NCI-H460 (cell line): ENCODE measurements at regions not wholly inside any gene's neighbourhood (a gene's known extent, or its start where the extent isn't known, plus 50 kb on each side); places are given as distances from the start of the nearest gene placed in this dataset.
A peak's percentile ranks its signal among the peaks of the same experiment; 100 is the strongest.
"Not testable (repeated sequence)": the region's sequence is repeated elsewhere in the genome, so short reads cannot be mapped to it uniquely, and the experiment has no call there.

Source experiments
- DNase-seq: peaks from one replicate; pipeline ENCODE4 v3.0.0-alpha.2; 2016; ENCODE audit warnings: low read depth; ENCODE audit errors: extremely low read depth

DNA sequence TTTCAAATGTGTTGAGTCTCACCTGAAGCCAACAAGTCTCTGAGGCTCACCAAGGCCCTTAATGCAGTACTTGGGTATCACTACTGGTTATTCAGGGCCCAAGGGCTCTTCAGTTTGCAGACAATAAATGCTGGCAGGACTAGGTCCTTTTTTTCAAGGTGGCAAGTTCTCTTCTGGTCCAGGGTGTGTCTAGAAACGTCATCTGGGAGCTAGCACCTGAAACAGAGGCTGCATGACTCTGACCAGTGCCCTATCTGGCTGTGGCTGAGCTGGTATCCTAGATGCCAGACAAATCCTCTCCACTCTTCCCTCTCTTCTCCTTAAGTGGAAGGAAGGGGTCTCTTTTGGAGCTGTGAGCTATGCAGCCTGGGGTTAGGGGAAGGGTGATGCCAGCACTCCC, 276.8 kb downstream of the PYDC2 start:
- DNase-seq: no peak

DNA sequence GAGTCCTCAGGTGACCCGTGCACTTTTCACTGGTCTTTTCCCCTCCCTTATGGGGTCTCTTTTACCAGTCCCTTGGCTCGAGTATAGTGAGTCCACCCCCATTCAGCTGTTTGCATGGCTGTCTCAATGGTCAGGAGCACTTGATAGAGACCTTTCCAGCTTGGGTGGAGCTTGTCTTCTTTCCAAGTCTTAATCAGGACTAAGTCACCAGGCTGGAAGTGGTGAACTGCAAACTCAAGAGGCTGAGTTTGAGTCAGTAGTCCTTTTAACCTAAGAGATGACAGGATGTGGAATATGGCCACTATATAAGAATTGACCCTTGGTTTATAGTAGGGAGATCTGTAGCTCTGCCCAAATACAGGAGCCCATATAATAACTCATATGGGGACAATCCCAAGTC, 279.7 kb downstream of the PYDC2 start:
- DNase-seq: no peak

GRCh38 chr3:191741847-191742350, 280.9 kb downstream of the PYDC2 start:
- not testable (repeated sequence) for DNase-seq

- DNase-seq: no peak
Observed at GRCh38 chr3:191743283-191743682, 282.3 kb downstream of the PYDC2 start.

DNA sequence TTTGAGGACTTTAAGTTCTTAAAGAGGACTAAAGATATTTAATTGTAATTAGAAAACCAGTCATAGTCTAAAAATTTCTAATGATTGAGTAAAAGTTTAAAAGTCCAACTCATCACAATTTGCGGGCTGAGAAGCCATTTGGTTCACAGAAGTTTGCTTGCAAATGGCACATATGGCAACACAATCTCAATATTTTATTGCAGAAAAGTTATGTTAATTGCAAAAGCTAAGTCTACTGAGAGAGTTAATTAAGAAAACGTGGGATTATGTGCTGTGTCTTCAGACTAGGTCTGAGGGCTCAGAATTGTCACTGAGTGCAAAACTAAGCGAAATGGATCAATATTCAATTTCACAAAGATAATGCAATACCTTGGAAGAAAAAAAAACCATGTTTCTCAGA, 289.7 kb downstream of the PYDC2 start:
- no peak for DNase-seq

DNA sequence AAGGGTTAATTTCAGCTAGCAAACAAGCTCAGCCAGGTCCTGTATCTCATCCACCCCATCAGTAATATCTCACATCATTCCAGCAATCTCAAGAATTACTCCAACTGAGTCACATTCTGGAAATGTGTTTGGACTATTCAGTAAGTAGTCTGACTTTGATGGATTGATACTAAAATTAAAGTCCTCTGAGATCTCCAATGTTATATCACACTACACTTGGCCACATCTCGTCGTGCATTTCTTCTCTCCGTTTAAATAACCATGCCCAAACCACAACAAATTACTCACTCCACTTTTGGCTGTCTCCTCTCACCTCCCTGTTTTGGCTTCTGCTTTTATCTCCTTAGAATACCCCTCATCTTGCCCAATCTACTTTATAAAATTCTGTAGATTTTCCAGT, 292.2 kb downstream of the PYDC2 start:
- DNase-seq: no peak

DNA sequence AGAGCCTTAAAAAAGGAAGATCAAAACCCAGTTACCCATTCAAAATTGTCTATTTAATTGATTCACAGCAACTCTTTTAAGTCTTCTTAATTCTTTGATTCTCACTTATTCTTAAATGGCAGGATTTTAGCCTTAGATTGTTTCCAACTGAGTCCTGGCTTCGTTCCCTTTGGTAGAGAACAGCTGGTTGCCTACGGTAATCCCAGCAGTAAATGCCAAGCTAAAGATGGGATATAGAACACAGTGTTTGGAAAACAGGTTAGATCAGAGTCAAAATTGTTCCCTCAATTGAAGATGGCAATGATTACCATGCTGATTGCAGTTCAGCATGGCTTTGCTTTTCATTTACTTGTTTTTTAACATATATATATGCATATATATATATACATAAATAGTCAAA, 300.9 kb downstream of the PYDC2 start:
- no peak for DNase-seq

GRCh38 chr3:191762323-191762960, 301.5 kb downstream of the PYDC2 start:
- DNase-seq: peak; percentile 26

GRCh38 chr3:191768421-191768820, 307.5 kb downstream of the PYDC2 start:
- no peak for DNase-seq

DNA sequence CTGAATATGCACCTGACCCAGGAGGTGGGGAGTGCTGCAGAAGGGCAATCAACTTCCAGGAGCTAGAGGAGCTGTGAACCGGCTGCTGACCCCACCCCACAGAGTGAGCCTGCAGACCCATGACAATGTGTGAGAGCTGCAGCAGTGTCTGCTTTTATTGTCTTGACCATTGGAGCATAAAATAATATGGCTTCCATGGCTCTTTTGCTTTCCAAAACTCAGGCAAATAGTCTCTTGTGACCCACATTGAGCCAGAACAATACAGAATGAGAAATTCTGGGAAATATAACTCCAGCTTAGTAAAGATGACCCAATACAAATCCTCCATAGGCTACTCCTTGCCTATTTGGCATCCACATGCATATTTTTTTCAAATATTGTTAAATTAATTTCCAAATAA, 309.6 kb downstream of the PYDC2 start:
- DNase-seq: no peak

GRCh38 chr3:191774485-191774884, 313.5 kb downstream of the PYDC2 start:
- DNase-seq: no peak

DNA sequence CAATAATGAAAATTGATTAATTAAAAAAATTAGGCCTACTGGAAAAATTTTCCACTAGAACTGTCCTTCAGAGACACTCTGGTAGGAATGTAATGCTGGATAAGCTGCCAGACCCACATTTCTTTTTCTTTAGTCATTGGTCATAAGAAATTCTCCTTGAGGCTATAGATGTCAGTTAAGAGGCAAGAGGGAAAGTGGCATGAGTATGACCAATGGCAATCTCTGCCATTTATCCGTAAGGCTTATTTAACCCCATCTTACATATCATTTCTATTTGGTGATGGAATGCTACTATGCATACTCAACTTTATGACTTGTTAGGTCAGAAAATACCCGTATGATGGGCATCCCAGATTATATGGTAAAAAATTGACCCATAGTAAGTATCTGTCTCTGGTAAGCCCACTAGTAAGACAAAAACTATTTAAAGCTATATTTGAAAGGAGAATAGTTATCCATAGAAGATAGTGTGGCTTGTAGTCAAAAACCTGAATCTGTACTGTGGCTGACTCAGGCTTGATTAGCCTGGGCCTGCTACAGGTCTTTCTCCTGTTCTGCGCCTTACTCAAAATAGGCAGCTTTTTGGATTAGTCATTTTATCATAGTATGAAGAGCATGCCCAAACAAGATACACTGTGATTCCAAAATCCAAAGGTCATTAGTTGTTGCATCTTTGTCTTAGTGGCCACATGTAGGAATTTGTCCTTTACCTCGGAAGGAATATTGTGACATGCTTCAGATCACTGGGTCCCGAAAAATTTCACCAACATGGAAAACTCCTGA, 314.7 kb downstream of the PYDC2 start:
- DNase-seq: no peak

GRCh38 chr3:191781044-191781443, 320.1 kb downstream of the PYDC2 start:
- no peak for DNase-seq

DNA sequence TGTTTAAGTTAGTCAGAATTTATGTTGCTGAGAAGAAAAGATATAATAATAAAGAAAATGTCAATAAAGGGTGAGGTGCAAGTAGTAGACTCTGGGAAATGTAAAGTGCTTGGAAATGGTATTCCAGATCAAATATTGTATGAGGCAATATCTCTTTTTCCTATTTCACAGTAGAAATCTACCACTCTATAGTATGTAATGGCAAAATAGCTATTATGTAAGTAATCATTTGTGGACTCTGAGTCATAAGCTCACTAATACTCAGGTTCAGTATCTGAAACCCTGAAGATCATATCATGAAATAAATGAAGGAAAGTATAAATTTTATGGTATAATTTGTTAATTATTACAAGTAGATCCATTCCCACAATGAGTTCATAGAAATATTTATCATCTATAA, 322.1 kb downstream of the PYDC2 start:
- DNase-seq: no peak

- no peak for DNase-seq
Observed at GRCh38 chr3:191790934-191791333, 330.0 kb downstream of the PYDC2 start.

DNA sequence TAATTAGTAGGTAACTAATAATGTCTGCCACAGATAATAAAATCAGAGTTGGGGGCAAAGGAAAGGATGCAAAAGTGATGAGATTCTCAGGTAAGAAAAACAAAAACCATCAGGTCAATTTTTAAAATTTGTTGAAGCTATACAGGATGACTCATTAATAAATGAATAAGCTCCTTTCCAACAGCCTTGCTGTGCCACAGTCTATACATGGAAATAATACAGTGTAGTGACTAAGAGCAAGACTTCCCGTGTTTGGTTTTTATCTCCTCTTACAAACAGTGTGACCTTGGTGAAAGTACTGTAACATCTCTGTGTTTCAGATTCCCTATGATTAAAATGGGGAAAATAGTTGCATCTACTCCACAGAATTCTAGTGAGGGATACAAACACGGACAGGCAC, 331.6 kb downstream of the PYDC2 start:
- no peak for DNase-seq

GRCh38 chr3:191795196-191795595, 334.2 kb downstream of the PYDC2 start:
- DNase-seq: no peak

- DNase-seq: no peak
Observed at GRCh38 chr3:191797271-191797670, 336.3 kb downstream of the PYDC2 start.

DNA sequence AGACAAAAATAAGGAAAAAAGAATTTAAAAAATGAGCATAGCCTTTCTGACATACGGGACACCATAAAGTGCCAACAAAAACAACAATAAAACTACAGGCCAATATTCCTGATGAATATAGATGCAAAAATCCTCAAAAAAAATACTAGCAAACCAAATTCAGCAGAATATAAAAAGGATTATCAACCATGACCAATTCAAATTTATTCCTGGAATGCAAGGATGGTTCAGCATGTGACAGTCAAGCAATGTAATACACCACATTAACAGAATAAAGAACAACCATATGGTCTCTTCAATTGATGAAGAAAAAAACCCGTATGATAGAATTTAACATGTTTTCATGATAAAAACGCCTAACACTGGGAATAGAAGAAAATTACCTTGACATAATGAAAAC, 341.7 kb downstream of the PYDC2 start:
- DNase-seq: no peak

GRCh38 chr3:191804935-191805334, 344.0 kb downstream of the PYDC2 start:
- no peak for DNase-seq

DNA sequence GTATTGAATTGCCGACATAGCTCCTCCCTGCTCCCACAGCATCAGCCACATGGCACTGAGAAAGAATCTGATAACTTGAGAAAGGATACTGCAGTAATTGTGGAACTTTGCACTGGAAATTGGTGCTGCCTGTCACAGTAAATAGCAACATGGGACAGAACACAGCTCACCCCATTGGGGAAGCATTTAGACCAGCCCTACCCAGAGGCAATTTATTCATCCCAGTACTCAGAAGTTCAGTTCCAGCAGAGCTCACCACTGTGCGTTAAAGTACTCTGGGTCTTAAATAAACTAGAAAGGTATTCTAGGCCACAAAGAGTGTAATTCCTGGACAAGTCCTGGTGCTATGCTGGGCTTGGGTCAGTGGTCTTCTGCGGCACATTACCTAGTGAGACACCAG, 347.1 kb downstream of the PYDC2 start:
- no peak for DNase-seq

DNA sequence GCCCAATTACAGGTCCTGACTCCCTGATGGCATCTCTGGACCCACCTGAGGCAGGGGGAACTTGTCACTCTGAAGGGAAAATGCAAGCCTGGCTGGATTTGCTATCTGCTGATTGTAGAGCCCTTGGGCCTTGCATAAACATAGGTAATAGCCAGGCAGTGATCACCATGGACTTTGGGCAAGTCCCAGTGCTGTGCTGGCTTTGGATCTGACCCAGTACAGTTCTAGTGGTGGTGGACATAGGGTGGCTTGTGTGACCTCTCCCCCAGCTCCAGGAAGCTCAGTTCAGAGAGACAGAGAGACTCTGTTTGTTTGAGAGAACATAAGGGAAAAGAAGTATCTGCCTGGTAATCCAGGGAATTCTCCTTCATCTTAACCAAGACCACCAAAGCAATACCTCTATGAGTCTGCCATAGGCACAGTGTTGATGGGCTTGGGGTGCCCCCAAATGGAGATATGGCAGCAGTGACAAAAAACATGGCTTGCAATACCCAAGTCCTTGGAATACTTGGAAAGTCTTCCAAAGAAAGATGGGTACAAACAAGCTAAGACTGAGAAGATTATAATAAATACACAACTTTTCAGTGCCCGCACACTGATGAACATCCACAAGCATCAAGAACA, 348.5 kb downstream of the PYDC2 start:
- no peak for DNase-seq
